GM19023 (cell line): ENCODE measurements at regions not wholly inside any gene's neighbourhood (a gene's known extent, or its start where the extent isn't known, plus 50 kb on each side); places are given as distances from the start of the nearest gene placed in this dataset.

ENCODE experiments used
- ATAC-seq: cut with Tn5 transposase; IDR thresholded peaks from one replicate; pipeline ENCODE4 v1.9.1; 2021; ENCODE audit warnings: mild to moderate bottlenecking, moderate library complexity; ENCODE audit not compliant: unreplicated experiment

DNA sequence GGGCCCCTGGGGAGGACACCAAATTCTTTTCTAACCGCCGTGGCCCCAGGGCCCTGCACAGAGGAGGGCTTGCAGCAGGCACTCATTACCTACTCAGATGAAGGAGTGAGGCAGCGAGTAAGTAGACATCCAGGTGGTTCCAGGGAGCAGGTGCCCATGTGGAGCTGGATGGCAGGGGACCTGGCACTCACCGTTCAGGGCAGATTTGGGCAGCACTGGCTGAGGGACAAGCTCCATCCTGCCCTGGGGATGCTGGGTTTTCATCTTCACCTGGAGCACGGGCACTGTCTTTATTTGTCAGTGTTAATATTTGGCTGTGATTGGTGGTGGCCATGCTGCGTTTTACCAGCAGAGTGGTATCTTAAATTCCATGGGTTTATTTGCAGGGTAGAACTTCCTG is 1182.7 kb downstream of the BRD1 start:
- no peak for ATAC-seq

DNA sequence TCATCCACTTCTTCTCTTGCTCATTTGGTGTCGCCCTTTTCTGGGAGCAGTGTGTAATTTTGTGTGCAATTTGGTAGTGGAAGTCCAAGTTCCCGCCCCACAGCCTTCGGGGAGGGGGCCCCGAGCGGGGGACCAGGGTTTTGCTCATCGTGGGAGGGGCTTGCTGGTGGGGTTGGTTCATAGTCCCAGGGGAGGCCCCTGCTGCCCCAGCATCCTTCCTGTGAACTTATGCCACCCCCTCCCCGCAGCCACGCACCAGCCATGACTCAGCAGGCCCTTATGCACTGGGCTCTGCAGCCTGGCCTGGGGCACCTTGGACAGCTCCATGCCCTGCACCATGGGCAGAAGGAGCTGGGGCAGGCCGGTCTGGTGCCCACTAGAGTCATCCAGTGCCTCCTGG is 1183.6 kb downstream of the BRD1 start:
- ATAC-seq = no peak

DNA sequence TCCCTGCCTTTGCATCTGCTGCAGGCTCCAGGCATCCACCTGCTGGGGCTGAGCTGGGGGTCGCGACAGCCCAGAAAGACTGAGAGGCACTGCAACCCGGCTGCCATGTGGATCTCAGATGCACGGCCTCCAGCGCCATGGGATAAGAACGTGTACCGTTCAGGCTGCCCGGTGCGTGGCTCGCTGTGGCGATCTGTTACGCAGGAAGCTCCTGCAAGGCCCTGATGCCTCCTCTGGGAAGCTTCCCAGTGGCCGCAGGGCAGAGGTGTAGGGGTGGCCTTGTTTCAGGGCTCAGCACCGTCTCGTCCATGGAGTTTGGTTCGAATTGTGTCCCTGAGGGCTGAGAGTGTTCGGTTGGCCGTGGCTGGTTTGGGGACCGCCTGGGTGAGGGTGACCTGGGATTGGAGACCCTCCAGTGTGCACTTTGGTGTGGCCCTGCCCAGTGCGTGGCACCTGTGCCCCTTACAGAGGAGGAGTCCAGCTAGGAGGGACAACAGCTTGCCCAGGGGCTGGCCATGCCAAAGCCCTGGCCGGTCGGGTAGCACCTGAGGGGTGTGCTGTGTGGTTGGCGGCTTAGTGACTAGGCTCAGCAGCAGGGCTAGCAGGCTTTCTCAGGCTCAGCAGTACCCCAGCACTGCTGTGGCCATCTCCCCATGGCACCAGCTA is 1184.5 kb downstream of the BRD1 start:
- no peak for ATAC-seq

DNA sequence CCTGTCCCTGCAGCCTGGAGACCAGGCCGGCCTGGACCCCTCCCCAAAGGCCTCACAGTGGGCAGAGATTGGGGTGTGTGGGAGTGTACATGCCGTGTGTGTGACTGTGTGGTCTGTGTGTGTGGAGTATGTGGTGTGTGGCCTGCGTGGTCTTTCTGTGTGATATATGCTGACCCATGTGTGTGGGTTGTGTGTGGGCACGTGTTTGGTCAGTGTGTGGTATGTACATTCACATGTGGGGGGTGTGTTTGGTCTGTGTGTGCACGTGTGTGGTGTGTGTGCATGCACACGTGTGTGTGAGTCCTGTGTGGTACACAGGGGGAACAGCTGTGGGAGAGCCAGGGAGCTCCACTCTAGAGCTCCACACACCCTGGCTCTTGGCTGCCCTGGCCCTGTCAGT is 1185.1 kb downstream of the BRD1 start:
- ATAC-seq = no peak

DNA sequence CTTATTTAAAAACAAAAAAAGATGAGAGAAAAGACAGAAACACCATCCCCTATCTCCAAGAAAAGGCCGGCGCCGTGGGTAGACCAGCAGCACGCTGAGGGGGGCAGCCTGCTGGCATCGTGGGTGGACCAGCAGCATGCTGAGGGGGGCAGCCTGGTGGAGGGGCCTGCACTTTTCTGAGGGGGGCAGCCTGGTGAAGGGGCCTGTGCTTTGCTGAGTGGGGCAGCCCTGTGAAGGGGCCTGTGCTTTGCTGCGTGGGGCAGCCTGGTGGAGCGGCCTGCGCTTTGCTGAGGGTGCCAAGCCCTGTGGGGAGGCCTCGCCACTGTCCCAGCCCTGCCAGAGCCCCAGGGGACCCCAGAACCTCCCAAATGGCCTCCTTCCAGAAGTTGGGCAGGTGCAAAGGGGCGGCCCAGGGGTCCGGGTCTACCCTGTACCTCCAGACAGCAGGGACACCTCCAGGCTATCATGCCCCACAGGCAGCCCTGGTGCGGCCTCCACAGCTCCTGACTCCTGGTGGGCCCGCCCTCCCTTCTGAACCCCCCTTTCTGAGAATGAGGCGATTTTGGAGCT is 1185.7 kb downstream of the BRD1 start:
- ATAC-seq = no peak

DNA sequence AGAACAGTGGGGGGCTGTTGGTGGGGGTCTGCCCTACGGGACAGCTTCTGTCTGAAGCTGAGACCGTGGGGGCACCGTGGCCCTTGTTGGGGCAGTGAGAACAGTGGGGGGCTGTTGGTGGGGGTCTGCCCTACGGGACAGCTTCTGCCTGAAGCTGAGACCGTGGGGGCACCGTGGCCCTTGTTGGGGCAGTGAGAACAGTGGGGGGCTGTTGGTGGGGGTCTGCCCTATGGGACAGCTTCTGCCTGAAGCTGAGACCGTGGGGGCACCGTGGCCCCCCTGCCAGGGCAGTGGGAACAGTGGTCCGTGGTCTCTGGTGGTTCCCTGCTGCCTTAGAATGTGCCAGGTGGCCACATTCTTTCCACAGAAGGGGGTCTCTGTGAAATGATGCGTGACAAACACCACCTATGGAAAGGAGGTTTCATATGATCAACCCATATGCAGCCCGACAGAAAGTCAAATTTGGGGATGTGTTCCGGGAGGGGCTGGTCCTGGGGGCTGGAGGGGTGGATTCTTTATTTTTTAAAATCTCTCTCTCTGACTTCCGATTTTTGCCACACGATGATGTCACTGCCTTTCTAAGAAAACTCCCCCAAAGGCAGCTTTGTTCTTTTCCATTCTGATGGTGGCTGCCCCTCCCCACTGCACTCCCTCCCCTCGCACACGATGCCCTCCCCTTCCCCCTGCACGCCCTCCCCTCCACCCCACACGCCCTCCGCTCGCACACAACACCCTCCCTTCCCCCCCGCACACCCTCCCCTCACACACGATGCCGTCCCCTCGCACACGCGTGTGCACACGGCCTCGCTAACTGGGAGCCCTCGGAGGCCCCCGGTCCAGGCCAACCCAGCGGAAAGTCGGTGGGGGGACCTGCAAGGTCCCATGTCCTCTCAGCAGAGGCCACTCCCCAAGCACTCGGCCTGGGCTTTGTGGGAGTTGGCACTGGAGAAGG is 1186.5 kb downstream of the BRD1 start:
- no peak for ATAC-seq

DNA sequence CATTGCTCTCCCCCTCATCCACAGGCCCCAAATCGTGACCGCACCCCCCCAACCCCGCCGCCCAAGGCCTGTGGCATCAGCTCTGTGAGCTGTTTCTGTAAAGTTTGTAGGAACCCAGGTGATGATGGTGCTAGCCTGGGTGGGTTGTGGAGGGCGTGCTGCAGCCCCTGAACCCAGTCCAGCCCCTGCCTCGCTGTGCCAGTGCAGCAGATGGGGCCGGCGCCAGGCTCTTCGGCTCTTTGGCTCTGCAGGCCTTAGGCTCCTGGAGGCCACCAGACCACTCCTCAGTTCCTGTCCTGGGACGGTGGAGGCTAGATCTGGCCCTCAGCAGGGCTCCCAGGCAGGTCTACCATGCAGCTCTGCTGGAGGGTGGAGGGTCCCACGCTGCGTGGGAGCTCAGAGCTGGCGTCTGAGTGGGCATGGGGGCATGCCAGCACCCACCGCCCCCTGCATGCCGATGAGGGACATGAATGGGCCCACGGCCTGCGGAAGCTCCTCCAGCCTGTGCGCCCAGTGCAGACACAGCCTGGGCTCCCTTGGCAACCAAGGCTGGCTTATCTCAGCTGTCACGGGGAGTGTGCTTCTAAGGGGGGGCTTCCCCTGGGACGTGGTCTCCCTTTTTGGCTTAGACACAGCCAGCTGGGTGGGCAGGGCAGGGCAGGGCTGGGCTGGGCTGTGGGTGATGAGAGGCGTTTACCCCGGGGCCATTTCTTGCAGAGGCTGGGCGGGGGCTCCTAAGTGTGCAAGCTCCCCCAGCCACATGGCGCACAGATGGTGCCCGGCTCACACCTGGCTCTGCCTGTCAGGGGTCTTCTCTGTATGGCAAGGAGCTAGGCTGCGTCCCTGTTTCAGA is 1187.6 kb downstream of the BRD1 start:
- no peak for ATAC-seq

DNA sequence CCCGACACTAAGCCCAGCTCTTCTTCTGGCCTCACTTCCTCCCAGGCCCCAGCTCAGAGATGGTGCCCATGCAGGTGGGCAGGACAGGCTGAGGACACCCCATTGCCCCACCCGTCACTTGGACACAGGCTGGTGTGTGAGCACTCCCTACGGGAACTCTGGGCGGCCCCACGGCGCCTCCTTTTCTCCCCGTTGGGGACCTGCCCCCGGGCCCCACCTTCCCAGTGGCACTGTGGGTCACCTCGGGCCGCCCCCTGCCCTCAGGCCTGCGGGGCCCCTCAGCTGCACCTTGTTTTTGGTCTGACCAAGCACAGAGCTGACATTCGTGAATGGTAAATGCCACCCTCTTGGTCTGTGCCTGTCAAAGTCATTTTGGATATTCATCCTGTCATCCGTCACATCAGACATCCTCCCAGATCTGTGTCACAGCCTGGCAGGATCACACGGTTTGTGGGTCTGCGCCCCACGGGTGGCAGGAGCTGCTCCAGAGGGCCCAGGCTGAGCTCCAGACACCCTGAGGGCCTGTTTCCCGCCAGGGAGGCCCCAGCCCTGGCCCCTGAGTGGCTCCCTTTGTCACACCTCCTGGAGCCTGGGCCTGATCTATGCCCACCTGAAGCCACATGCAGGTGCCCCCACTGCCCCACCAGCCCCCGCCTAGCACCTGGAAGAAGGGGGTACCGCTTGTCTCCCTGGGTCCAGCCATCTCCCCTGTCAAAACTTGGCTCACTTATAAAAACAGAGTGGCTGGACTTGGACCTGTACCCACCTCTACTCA is 1188.5 kb downstream of the BRD1 start:
- ATAC-seq = no peak

DNA sequence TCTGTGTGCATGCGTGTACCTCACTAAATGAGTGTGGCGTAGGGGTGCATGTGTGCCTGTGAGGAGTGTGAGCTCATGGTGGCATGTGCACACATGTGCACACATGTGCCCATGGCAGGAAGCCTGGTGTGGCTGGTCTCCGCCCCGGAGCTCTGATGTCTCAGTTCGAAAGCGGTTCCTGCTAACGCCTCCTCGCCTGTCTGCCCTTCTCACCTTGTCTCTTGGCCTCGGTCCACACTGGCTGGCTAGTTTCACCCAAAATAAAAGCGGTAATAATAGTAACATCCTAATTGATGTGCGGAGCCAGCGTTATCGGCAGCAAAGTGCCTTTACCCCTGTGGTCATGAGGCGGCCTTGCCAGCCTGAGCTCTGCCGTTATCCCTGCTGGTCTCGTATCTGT is 1190.4 kb downstream of the BRD1 start:
- no peak for ATAC-seq

DNA sequence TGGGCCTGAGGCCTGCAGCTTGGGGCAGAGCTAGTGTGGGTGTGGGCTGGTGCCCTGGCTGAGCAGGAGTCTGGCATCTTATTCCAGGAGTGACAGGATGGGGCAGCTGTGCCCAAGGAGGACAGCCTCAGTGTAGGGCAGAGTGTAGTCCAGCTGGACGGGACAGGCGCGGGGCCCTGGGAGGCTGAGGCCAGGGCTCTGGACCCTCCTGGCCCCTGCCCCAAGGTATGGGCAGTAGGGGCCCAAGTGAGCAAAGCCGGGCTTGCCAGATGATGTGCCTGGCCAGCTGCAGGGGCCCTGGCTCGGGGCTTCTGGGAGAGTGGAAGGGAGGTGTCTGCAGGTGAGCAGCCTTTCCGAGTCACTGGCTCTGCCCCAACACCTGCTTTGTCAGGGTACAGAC is 1190.9 kb downstream of the BRD1 start:
- ATAC-seq = no peak

DNA sequence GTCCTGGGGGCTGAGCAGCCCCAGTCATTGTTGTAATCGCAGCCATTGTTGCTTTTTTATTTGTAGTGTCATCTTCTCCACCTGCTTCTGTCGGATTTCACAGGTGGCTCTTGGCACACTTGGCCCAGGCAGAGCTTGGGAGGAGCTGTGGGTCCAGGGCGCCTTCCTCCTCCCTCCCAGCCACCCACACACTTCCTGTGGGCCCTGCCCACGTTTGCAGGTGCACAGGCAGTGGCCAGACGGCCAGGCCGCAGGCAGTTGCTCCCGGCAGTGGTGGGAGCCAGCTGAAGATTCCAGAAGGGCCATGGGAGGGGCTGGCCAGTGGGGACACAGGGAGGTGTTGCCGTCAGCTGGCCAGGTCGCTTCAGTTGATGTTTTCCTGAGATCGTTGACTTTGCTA is 1191.9 kb downstream of the BRD1 start:
- no peak for ATAC-seq

DNA sequence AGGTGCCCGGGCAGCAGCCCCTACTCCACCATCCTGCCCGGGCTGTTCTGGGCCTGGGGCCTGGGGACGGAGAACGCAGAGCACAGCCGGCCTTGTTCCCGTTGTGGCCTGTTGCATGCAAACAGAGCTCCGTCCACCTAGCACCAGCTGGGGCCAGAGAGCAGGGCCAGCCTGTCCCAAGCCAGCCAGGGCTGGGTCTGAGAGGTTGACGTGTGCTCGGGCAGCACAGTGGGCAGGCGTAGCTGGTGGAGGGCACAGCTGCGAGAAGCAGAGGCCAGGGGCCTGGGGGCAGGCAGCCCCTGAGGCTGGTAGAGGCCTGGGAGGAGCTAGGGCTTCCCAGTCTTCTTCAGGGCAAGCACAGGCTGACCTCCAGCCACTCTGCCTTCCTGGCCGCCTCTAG is 1192.6 kb downstream of the BRD1 start:
- ATAC-seq = no peak

DNA sequence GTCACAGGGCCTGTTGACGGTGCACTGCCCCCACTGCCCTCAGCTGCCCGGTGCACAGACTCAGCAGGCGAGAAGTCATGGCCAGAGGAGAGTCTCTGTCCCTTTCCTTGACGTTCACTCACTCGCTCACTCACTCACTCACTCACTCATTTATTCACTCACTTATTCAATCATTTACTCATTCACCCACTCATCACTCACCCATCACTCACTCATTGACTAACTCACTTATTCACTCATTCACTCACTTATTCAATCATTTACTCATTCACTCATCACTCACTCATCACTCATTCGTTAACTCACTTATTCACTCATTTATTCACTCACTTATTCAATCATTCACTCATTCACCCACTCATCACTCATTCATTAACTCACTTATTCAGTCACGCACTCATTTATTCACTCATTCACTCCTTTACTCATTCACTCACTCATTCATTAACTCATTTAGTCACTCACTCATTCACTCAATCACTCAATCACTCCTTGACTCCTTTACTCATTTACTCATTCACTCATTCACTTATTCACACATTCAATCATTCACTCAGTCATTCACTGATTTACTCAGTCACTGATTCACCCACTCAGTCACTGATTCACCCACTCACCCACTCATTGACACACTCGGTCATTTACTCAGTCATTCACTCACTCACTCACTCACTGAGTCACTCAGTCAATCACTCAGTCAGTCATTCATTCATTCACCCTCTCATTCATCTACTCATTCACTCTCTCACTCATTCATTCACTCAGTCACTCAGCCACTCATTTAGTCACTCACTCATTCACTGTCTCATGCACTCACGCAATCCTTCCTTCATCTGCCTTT is 1193.5 kb downstream of the BRD1 start:
- no peak for ATAC-seq

DNA sequence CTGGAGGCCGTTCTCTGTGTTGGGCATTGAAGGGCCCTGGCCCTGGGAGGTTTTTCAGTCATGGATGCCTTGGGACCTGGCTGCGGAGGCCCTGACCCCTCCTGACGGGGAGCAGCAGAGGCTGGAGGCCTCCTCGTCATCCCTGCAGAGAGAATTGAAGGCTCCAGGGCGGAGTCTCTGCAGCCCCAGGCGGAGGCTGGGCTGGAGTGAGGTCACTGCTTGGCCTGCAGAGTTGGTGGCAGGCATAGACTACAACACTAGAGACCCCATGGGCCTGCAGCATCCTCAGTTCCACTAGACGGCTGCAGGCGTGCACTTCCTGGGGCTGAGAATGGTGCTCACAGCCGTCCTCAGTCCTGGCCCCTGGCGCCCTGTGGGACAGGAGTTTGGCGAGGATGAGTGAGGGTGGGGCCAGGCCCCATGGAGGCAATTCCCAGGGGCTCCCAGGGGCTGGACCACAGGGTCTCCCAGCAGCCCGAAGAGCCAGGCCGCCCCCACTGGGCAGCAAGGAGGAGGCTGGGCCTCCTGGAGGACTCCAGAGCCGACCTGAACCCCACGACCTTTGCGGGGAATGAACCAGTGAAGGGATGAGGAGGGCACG is 1194.9 kb downstream of the BRD1 start:
- no peak for ATAC-seq

DNA sequence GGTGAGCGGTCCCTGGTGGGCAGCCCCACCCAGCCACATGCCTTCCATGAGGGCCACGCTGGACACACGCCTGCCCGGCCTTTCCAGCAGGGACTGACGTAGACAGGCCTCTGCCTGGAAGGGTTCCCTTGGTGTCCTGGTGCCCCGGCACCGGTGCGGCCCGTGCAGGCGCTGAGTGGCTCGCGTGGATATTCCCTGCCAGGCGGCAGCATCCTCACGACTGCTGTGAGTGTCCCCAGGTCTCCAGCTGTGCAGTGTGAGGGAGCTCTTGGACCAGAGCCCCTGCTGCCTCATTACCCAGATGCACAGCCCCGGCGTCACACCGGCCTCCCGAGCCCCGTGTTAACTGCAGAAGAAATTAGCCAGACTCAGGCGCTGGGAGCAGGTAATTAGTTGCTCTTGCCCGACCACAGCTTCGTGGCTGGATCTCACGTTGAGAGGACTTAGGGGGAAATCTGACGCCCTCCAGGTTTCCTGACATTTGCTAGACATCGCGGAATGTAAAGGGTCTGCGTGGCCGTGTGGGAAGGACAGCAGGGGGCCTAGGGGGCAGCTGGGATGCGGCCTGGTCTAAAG is 1196.3 kb downstream of the BRD1 start:
- ATAC-seq = no peak

DNA sequence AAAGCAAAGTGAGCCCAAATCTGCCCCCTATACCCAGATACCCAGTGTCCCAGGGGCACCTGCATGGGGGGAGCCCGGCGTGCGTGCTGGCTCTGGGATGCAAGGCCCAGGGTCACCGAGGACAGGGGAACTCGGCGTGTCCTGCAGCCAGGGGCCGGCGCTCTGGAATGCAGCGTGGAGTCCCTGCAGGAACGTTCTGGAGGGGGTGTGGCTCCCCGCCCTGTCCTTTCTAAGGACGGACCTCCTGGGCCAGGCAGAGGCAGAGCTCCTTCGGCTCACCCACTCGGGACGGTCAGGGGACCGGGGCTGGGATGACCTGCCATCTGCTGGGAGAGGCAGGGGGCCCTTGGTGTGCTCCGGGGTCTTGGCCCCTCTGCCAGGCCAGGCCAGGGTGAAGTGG is 1196.8 kb downstream of the BRD1 start:
- ATAC-seq = no peak

DNA sequence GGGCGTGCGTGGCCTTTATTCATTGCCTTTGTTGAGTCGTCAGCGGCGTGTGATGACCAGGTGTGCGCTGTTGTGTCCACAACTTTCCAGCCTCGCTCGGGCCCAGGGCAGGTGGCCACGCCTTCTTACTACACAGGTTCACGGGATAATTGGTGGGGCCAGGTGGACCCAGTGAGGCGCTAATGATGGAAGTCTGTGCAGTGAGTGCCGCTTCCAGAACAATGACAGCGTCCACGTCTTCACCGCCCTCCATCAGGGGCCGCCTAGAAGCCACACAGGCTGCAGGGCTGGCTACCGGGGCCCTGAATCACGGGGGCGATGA is 1197.3 kb downstream of the BRD1 start:
- ATAC-seq = no peak

DNA sequence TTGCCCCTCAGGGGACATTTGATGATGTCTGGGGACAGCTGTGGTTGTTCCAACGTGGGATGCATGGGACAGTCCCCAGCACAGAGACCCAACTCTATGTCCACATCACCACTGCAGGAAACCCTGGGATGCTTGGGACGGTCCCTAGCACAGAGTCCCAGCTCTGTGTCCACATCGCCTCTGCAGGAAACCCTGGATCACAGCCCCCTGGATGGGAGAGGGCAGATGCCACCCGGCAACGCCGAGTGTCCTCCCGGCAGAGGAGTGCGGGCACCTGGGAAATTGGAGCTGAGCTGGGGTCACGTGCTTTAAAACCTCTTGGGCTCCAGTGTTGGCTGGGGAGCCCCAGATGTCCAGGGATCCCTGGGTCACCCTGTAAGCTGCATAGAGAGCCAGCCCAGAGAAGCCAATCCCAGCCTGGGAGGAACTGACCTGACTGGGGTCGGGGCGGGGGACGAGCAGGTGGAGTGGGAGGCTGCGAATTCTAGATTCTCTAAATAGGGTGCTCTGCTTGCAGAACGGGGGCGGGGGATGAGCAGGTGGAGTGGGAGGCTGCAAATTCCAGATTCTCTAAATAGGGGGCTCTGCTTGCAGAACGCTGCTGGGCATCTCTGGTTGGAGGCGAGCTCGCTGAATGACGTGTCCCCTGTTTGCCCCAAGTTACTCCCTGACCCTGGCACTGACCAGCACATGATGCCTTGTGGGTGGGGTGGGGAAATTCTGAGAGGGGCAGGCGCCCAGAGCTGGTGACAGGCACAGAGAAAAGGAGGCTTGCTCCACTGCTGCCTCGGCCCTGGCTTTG is 1197.8 kb downstream of the BRD1 start:
- ATAC-seq = no peak
